MM.1S (cell line): ENCODE measurements at regions not wholly inside any gene's neighbourhood (a gene's known extent, or its start where the extent isn't known, plus 50 kb on each side); places are given as distances from the start of the nearest gene placed in this dataset.

Source experiments
- DNase-seq: peaks from one replicate; pipeline ENCODE4 v3.0.0-alpha.2; 2015
- H2AFZ ChIP-seq: fragments of 300-600 bp; sonication (generic); 2 replicates; pipeline ENCODE4 v1.6.0; 2016; ENCODE audit warnings: antibody characterized with exemption, low read length
- H3F3A ChIP-seq: fragments of 300-600 bp; sonication (generic); 2 replicates; pipeline ENCODE4 v1.6.1; 2016; ENCODE audit warnings: mild to moderate bottlenecking, antibody characterized with exemption, low read length, moderate library complexity, mixed read lengths; ENCODE audit not compliant: insufficient read depth
- H3K27ac ChIP-seq: fragments of 300-600 bp; sonication (generic); 2 replicates; pipeline ENCODE4 v1.5.1; 2016; ENCODE audit warnings: mild to moderate bottlenecking, low read length
- H3K27me3 ChIP-seq: fragments of 300-600 bp; sonication (generic); replicated peaks from 2 replicates; pipeline ENCODE4 v1.6.0; 2016; ENCODE audit warnings: low read length; ENCODE audit not compliant: insufficient read depth
- H3K36me3 ChIP-seq: fragments of 300-600 bp; sonication (generic); replicated peaks from 2 replicates; pipeline ENCODE4 v1.6.1; 2016; ENCODE audit warnings: mild to moderate bottlenecking, low read length, mixed read lengths; ENCODE audit not compliant: insufficient read depth
- H3K4me1 ChIP-seq: fragments of 300-600 bp; sonication (generic); 2 replicates; pipeline ENCODE4 v1.6.1; 2016; ENCODE audit warnings: low read length, mixed read lengths
- H3K4me2 ChIP-seq: fragments of 300-600 bp; sonication (generic); 2 replicates; pipeline ENCODE4 v1.6.0; 2016; ENCODE audit warnings: low read depth, low read length
- H3K4me3 ChIP-seq: fragments of 300-600 bp; sonication (generic); 2 replicates; pipeline ENCODE4 v1.5.1; 2016; ENCODE audit warnings: low read length, mixed read lengths
- H3K79me2 ChIP-seq: fragments of 300-600 bp; sonication (generic); 2 replicates; pipeline ENCODE4 v1.6.1; 2016; ENCODE audit warnings: mixed run types, low read length, mixed read lengths
- H3K9ac ChIP-seq: fragments of 300-600 bp; sonication (generic); 2 replicates; pipeline ENCODE4 v1.6.1; 2016; ENCODE audit warnings: low read length, mixed read lengths
- H3K9me2 ChIP-seq: fragments of 300-600 bp; sonication (generic); replicated peaks from 2 replicates; pipeline ENCODE4 v1.6.1; 2016; ENCODE audit warnings: mild to moderate bottlenecking, low read length, mixed read lengths; ENCODE audit not compliant: insufficient read depth
- H3K9me3 ChIP-seq: fragments of 300-600 bp; sonication (generic); replicated peaks from 2 replicates; pipeline ENCODE4 v1.6.1; 2016; ENCODE audit warnings: mild to moderate bottlenecking, low read length, mixed read lengths; ENCODE audit not compliant: insufficient read depth
- H4K20me1 ChIP-seq: fragments of 300-600 bp; sonication (generic); 2 replicates; pipeline ENCODE4 v1.6.1; 2016; ENCODE audit warnings: mild to moderate bottlenecking, low read length, moderate library complexity, mixed read lengths; ENCODE audit not compliant: insufficient read depth
- CTCF ChIP-seq: fragments of 300-600 bp; sonication (generic); IDR thresholded peaks from 2 replicates; pipeline ENCODE4 v1.5.1; 2016; ENCODE audit warnings: antibody characterized with exemption, low read length, mixed read lengths
- EZH2 ChIP-seq: fragments of 300-600 bp; sonication (generic); optimal IDR thresholded peaks from 2 replicates; pipeline ENCODE3; 2017; ENCODE audit warnings: low read depth, mild to moderate bottlenecking, antibody characterized with exemption, low read length, mixed read lengths
- EZH2phosphoT487 ChIP-seq: fragments of 300-600 bp; sonication (generic); IDR thresholded peaks from 2 replicates; pipeline ENCODE4 v1.6.1; 2018; ENCODE audit warnings: antibody characterized with exemption, low read length

- Histone ChIP-seq H3K4me2 (no peak overlapping the region), H4K20me1 (no peaks in the 10 kb centered on the region), H3K9ac (no peak overlapping the region), H2AFZ (no peak overlapping the region), H3K27me3 (no peaks in the 10 kb centered on the region), H3K9me2 (no peaks in the 10 kb centered on the region), H3K27ac (no peak overlapping the region), H3K79me2 (no peaks in the 10 kb centered on the region), H3K4me1 (no peaks in the 10 kb centered on the region), H3K36me3 (no peaks in the 10 kb centered on the region), H3K4me3 (no peak overlapping the region), H3K9me3 (no peaks in the 10 kb centered on the region), H3F3A (no peaks in the 10 kb centered on the region)
- no peak for DNase-seq
- no peak for TF ChIP-seq EZH2phosphoT487
- no peak for TF ChIP-seq EZH2
- TF ChIP-seq CTCF = no peak
Measured at GRCh38 chr4:166153548-166153947, 280.5 kb downstream of the TLL1 start.

DNA sequence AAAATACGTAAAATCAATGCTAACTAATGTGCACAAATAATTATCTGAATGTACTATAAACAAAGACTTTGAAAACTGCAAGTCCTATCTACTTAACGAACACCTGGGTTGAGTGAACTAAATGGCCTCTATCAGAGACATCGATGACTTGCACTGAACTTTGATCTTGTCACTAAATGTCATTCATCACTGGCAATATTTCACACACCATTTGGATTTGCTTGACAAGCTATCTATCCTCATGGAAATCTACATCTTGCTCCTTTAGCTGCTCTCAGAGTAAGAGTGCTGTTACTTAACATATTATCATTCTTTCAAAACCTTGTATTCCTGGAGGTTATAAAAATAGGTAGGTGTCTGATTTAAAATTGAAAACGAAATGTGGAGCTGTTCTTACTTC is 289.3 kb downstream of the TLL1 start:
- no peaks in the 10 kb centered on the region; the same call in 1 of the 2 replicates for H3K9me2 ChIP-seq
- no peak overlapping the region for H3K4me2 ChIP-seq
- H3K79me2 ChIP-seq = no peaks in the 10 kb centered on the region
- DNase-seq = no peak
- H3F3A ChIP-seq = no peaks in the 10 kb centered on the region
- no peak overlapping the region for H3K9ac ChIP-seq
- TF ChIP-seq EZH2phosphoT487 (no peak), EZH2 (no peak), CTCF (no peak)
- no peak overlapping the region for H3K27ac ChIP-seq
- no peaks in the 10 kb centered on the region for H3K27me3 ChIP-seq
- no peak overlapping the region for H3K4me3 ChIP-seq
- no peaks in the 10 kb centered on the region for H3K4me1 ChIP-seq
- H2AFZ ChIP-seq = no peak overlapping the region
- H3K36me3 ChIP-seq = no peaks in the 10 kb centered on the region
- H3K9me3 ChIP-seq = no peaks in the 10 kb centered on the region
- no peaks in the 10 kb centered on the region for H4K20me1 ChIP-seq

GRCh38 chr4:166165829-166166420 is 292.9 kb downstream of the TLL1 start:
- Histone ChIP-seq H2AFZ (no peak overlapping the region), H3K36me3 (no peaks in the 10 kb centered on the region), H3K9me2 (no peaks in the 10 kb centered on the region), H3F3A (no peaks in the 10 kb centered on the region), H3K4me1 (no peaks in the 10 kb centered on the region), H3K9me3 (no peaks in the 10 kb centered on the region), H4K20me1 (no peaks in the 10 kb centered on the region), H3K4me2 (no peak overlapping the region), H3K4me3 (no peak overlapping the region), H3K27me3 (no peaks in the 10 kb centered on the region), H3K27ac (no peak overlapping the region), H3K79me2 (no peaks in the 10 kb centered on the region), H3K9ac (no peak overlapping the region)
- peak; percentile 77 for DNase-seq
- TF ChIP-seq CTCF = peak; percentile 78
- TF ChIP-seq EZH2 = no peak
- no peak for TF ChIP-seq EZH2phosphoT487
